HG03457 (cell line): ENCODE measurements at regions not wholly inside any gene's neighbourhood (a gene's known extent, or its start where the extent isn't known, plus 50 kb on each side); places are given as distances from the start of the nearest gene placed in this dataset.
"Not testable (repeated sequence)": the region's sequence is repeated elsewhere in the genome, so short reads cannot be mapped to it uniquely, and the experiment has no call there.

Experiments
- ATAC-seq: cut with Tn5 transposase; IDR thresholded peaks from one replicate; pipeline ENCODE4 v1.9.1; 2021; ENCODE audit warnings: moderate number of reproducible peaks; ENCODE audit not compliant: unreplicated experiment

DNA sequence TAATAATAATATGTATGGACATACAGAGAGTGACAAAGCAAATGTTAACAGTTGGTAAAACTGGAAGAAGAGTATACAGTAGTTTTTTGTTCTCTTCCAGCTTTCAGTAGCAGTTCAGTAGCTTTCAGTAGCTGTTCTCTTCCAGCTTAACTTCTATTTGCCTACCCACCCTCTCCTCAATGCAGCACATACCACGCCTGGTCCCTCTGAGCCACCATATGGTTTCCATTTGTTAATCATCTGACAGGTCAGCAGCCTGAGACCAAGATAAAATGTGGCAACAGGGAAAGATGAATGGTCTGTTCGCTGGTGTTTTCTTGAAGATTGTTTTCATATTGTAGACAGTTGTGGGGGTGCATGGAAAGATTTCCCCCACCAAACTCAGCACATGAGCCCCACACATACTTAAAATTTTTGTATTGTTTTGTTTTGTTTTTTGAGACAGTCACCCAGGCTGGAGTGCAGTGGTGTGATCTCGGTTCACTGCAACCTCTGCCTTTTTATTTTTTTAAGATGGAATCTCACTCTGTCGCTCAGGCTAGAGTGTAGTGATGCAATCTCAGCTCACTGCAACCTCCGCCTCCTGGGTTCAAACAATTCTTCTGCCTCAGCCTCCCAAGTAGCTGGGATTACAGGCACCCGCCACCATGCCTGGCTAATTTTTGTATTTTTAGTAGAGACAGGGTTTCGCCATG is 56.8 kb downstream of the ATP6V0E2 start:
- not testable (repeated sequence) for ATAC-seq

GRCh38 chr7:149933776-149934175 is 60.0 kb downstream of the ATP6V0E2 start:
- ATAC-seq = not testable (repeated sequence)

- not testable (repeated sequence) for ATAC-seq
These were observed 73.6 kb downstream of the ATP6V0E2 start for GRCh38 chr7:149947346-149947745.

- ATAC-seq = not testable (repeated sequence)
These were observed 74.7 kb downstream of the ATP6V0E2 start for GRCh38 chr7:149948444-149948843.

- not testable (repeated sequence) for ATAC-seq
These were observed 76.3 kb downstream of the ATP6V0E2 start for GRCh38 chr7:149949863-149950577.

DNA sequence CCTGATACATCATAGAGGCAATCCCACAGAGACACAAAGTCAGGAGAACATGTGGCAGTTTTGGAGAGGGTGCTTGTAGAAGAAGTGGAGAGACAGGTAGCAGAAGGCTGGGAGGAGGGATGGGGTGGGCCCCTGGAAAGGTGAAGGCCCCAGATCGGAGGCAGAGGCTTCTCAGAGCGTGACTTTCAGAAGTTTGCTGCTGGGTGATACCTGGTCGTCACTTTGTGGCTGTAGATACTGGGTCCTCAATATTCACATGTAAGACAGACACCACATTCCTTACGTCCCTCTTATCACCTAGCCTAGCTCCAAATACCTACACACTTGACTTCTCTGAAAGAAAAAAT is 76.8 kb downstream of the ATP6V0E2 start:
- not testable (repeated sequence) for ATAC-seq

DNA sequence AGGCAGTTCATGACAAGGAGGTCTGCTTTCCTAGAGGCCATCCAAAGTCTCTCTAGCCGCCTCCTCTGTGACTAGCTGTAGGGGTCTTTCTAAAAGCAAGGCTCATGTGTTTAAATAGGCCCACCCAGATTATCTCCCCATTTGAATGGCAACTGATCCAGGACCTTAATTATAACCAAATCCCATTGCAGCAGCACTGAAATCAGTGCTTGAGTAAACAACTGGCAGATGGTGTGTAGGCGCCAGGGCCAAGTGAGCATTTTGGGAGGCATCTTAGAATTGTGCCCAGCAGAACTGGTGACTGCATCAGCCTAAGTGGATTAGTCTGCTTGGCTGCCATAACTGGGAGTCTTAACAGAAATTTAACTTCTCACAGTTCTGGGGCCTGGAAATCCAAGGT is 77.8 kb downstream of the ATP6V0E2 start:
- not testable (repeated sequence) for ATAC-seq

- not testable (repeated sequence) for ATAC-seq
These were observed 85.1 kb downstream of the ATP6V0E2 start for GRCh38 chr7:149958880-149959279.

- not testable (repeated sequence) for ATAC-seq
These were observed 87.1 kb downstream of the ATP6V0E2 start for GRCh38 chr7:149960863-149961262.

DNA sequence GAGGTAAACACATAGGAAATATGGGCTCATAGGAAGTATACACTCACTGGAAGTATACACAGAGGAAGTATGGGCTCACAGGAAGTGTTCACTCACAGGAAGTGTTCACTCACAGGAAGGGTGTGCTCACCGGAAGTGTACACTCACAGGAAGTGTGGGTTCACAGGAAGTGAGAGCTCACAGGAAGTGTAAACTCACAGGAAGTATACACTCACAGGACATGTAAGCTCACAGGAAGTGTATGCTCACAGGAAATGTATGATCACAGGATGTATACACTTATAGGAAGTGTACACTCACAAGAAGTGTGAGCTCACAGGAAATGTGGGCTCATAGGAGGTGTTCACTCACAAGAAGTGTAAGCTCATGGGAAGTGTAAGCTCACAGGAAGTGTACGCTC is 88.1 kb downstream of the ATP6V0E2 start:
- ATAC-seq = not testable (repeated sequence)

DNA sequence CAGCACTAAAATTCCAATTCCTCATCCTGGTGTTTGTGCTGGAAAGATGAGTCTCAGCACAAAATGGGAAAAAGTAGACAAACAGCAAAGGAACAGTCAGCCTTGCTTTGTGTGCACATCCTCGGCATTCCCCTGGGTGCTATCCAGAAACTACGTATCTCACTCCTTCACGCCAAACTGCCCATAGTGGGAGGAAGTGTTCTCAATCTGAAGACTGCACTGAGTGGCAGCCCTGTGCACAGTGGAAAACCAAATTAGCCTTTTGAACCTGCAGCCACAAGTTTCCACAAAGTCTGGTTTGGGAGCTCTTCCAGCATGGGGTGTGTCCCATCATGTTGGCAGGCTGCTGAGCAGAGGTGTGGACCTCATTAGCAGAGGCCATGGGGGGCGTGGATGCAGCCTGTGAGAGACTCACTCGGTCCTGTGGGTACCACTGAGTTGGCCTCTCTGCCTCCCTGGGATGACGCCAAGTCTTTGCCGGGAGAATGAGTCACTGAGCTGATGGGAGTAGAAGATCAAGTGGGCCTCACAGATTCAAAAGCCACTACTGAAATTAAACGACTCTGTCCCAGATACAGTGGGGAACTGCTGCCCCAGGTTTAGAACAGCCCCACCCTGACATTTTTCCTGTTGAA is 89.0 kb downstream of the ATP6V0E2 start:
- ATAC-seq = not testable (repeated sequence)

GRCh38 chr7:149963985-149964384 is 90.2 kb downstream of the ATP6V0E2 start:
- ATAC-seq = not testable (repeated sequence)

DNA sequence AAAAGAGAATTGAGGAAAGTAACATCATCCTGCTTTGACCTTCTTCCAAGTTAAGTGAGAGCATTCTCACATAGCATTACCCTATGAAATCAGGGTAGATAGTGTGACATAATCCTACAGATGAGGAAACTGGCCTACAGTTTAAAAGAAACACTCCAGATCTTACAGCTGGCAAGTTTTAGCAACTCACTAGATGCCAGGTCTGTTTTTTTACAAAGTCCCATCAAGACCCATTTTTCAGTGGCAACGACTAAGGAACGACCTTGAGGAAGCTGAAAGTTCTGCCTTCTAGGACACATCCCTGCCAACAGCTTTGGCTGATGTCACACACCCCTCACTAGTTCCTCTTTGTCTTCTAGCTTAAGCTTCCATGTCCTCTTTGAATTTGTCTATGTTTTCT is 92.7 kb downstream of the ATP6V0E2 start:
- not testable (repeated sequence) for ATAC-seq

DNA sequence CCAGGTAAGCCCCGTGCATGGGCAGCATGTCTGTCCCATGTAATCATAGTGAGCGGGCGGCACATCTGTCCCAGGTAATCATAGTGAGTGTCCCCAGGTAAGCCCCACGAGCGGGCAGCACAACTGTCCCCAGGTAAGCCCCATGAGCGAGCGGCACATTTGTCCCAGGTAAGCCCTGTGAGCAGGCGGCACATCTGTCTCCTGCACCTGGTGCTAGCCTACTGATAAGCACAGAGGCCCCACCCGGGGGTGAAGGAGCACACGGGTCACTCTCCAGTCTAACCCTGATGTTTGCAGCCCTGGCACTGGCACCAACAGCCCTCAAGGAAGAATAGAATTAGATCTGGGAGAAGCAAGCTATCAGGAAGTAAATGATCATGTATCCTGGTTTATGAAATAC is 99.2 kb downstream of the ATP6V0E2 start:
- ATAC-seq = not testable (repeated sequence)

- ATAC-seq = not testable (repeated sequence)
These were observed 99.9 kb downstream of the ATP6V0E2 start for GRCh38 chr7:149973681-149974080.

- ATAC-seq = not testable (repeated sequence)
These were observed 101.8 kb downstream of the ATP6V0E2 start for GRCh38 chr7:149975608-149976007.

GRCh38 chr7:149978537-149978936 is 104.8 kb downstream of the ATP6V0E2 start:
- not testable (repeated sequence) for ATAC-seq

DNA sequence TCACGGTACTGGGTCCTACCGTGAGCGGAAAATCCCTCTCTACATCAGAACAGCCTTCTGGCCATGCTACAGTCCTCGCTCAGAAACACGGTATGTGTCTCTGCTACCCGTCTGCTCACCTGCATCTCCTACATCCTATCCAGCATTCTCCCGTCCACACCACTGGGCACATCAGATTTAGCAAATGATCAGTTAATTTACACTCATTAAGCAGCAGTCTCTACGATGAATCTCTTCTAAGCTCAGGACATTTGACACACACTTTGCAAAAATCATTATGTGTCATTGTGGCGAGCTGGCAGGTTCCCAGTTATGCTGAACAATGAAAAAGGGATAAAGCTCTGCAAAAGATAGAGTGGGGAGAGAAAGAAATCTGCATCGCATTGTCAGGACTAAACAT is 105.2 kb downstream of the ATP6V0E2 start:
- ATAC-seq = not testable (repeated sequence)

GRCh38 chr7:149982537-149983112 is 108.9 kb downstream of the ATP6V0E2 start:
- not testable (repeated sequence) for ATAC-seq

GRCh38 chr7:149986866-149987265 is 113.1 kb downstream of the ATP6V0E2 start:
- ATAC-seq = not testable (repeated sequence)

DNA sequence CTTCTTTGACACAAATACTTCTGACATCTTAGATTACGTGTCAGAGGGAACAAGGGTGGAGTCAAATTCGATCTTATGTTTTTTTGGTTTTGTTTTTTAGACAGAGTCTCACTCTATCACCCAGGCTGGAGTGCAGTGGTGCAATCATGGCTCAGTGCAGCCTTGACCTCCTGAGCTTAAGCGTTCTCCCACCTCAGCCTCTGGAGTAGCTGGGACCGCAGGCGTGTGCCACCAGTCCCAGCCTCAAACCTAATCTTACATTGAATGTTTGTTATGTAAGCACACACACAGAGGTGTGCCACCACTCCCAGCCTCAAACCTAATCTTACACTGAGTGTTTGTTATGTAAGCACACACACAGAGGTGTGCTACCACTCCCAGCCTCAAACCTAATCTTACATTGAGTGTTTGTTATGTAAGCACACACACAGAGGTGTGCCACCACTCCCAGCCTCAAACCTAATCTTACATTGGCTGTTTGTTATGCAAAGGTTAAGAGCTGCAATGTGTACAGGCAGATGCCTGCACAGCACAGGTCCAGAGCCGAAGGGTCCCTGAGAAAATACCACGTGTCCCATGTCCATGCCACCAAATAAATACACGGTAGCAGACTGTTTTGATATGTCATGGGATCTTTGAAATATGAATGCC is 118.0 kb downstream of the ATP6V0E2 start:
- ATAC-seq = not testable (repeated sequence)
